ENCODE measurements at regions not wholly inside any gene's neighbourhood (a gene's known extent, or its start where the extent isn't known, plus 50 kb on each side); places are given as distances from the start of the nearest gene placed in this dataset.

DNA sequence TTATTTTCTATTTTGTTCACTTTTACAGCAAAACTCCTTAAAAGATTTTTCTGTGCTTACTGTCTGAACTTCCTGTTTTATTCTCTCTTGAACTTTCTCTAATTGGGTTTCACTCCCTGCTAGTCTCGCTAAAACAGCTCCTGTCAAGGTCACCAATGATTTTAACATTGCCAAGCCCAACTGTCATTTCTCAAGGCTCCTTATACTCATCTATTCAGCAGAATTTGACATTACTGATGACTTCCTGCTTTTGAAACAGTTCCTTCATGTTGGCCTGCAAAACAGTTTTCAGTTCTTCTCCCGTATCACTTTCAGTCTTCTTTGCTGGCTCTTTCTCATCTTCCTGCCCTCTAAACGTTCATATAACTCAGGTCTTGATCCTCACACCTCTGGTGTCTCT is 268.5 kb upstream of the USP15 start:
- TF ChIP-seq RNF2 (IDR thresholded peaks at IDR 0.05), result no peak
- TF ChIP-seq SMAD1 (IDR thresholded peaks at IDR 0.05; ENCODE audit: low read depth, low read length, partially characterized antibody), result no peak
- no peak for TF ChIP-seq ZBTB9 (CRISPR knock-in tag; IDR thresholded peaks at IDR 0.05)
- TF ChIP-seq YBX1 (IDR thresholded peaks at IDR 0.05), result no peak
- no peak for TF ChIP-seq FOXA1 (IDR thresholded peaks at IDR 0.05; ENCODE audit: borderline replicate concordance)
- TF ChIP-seq SETDB1 (IDR thresholded peaks at IDR 0.05; ENCODE audit: low read length), result no peak
- TF ChIP-seq, protein P1, sequence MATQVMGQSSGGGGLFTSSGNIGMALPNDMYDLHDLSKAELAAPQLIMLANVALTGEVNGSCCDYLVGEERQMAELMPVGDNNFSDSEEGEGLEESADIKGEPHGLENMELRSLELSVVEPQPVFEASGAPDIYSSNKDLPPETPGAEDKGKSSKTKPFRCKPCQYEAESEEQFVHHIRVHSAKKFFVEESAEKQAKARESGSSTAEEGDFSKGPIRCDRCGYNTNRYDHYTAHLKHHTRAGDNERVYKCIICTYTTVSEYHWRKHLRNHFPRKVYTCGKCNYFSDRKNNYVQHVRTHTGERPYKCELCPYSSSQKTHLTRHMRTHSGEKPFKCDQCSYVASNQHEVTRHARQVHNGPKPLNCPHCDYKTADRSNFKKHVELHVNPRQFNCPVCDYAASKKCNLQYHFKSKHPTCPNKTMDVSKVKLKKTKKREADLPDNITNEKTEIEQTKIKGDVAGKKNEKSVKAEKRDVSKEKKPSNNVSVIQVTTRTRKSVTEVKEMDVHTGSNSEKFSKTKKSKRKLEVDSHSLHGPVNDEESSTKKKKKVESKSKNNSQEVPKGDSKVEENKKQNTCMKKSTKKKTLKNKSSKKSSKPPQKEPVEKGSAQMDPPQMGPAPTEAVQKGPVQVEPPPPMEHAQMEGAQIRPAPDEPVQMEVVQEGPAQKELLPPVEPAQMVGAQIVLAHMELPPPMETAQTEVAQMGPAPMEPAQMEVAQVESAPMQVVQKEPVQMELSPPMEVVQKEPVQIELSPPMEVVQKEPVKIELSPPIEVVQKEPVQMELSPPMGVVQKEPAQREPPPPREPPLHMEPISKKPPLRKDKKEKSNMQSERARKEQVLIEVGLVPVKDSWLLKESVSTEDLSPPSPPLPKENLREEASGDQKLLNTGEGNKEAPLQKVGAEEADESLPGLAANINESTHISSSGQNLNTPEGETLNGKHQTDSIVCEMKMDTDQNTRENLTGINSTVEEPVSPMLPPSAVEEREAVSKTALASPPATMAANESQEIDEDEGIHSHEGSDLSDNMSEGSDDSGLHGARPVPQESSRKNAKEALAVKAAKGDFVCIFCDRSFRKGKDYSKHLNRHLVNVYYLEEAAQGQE (IDR thresholded peaks at IDR 0.05; ENCODE audit: borderline replicate concordance), result no peak
- TF ChIP-seq, protein P1 (CRISPR knock-in tag; IDR thresholded peaks at IDR 0.05; ENCODE audit: low read depth), result no peak
- no peak for TF ChIP-seq FOXK2 (conservative IDR thresholded peaks at IDR 0.05 in 1 of 2, IDR thresholded peaks at IDR 0.05 in 1 of 2; ENCODE audit: low read depth in 2 of 2)
- no peak for TF ChIP-seq ZNF165 (CRISPR knock-in tag; IDR thresholded peaks at IDR 0.05; ENCODE audit: borderline replicate concordance)
- no peak for TF ChIP-seq HOMEZ (CRISPR knock-in tag; IDR thresholded peaks at IDR 0.05)

Data from K562 (cell line).